NT2/D1 (cell line): ENCODE measurements at regions not wholly inside any gene's neighbourhood (a gene's known extent, or its start where the extent isn't known, plus 50 kb on each side); places are given as distances from the start of the nearest gene placed in this dataset.

Experiments
- SUZ12 ChIP-seq: IDR thresholded peaks from 2 replicates; pipeline ENCODE4 v1.6.1; 2011; ENCODE audit not compliant: insufficient read length, insufficient read depth; ENCODE audit errors: extremely low read depth
- YY1 ChIP-seq: IDR thresholded peaks from 2 replicates; pipeline ENCODE4 v1.6.1; 2011; ENCODE audit not compliant: insufficient read length, insufficient read depth
- ZNF274 ChIP-seq: IDR thresholded peaks from 2 replicates; pipeline ENCODE4 v1.6.1; 2011; ENCODE audit warnings: mild to moderate bottlenecking, low read depth, low read length

DNA sequence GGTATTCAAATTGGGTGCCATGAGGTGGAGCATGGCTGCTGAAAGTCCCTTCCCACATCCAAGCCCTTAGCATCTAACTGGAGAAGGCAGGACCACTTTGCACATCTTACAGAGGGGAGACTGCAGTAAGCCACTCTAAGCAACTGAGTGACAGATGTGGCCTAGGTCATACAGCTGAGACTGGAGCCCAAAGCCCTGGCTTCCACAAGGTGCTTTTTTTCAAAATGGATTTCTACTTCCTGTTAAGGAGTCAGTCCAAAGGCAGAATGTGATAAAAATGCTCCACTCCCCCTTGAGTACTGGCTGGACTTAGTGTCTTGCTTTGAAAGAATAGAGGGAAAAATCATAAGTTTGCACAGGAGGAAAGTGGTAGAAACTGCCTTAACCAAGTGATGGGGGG is 424.0 kb upstream of the SPRED2 start:
- TF ChIP-seq SUZ12: no peak
- no peak for TF ChIP-seq YY1
- no peak for TF ChIP-seq ZNF274
